ENCODE measurements at regions not wholly inside any gene's neighbourhood (a gene's known extent, or its start where the extent isn't known, plus 50 kb on each side); places are given as distances from the start of the nearest gene placed in this dataset.

- no peak for TF ChIP-seq CTCF (IDR thresholded peaks at IDR 0.05)
- no peak for TF ChIP-seq POLR2AphosphoS5 (IDR thresholded peaks at IDR 0.05; ENCODE audit: insufficient read depth in 1 of 2, low read depth in 1 of 2)
Measured at GRCh38 chr11:21810650-21811049, 382.2 kb upstream of the ANO5 start.

Data from vagina (tissue), 2 donors.